MM.1S (cell line): ENCODE measurements at regions not wholly inside any gene's neighbourhood (a gene's known extent, or its start where the extent isn't known, plus 50 kb on each side); places are given as distances from the start of the nearest gene placed in this dataset.

Source experiments
- EZH2 ChIP-seq: fragments of 300-600 bp; sonication (generic); optimal IDR thresholded peaks from 2 replicates; pipeline ENCODE3; 2017; ENCODE audit warnings: low read depth, mild to moderate bottlenecking, antibody characterized with exemption, low read length, mixed read lengths
- EZH2phosphoT487 ChIP-seq: fragments of 300-600 bp; sonication (generic); IDR thresholded peaks from 2 replicates; pipeline ENCODE4 v1.6.1; 2018; ENCODE audit warnings: antibody characterized with exemption, low read length
- TF ChIP-seq, protein P1 (sequence below): fragments of 300-600 bp; sonication (generic); IDR thresholded peaks from 2 replicates; pipeline ENCODE4 v1.5.1; 2016; ENCODE audit warnings: antibody characterized with exemption, low read length, mixed read lengths

DNA sequence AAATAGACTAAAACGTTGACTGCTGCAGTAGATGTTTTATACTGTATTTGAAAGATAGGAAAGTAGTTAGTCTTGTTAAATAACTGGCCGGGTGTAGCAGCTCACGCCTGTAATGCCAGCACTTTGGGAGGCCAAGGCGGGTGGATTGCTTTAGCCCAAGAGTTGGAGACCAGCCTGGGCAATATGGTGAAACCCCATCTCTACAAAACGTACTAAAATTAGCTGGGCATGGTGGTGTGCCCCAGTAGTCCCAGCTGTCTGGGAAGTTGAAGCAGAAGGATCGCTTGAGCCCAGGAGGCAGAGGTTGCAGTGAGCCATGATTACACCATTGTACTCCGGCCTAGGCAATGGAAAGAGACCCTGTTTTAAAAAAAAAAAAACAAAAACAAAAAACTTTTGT, 60.5 kb upstream of the ULK4 start:
- TF ChIP-seq, protein P1, sequence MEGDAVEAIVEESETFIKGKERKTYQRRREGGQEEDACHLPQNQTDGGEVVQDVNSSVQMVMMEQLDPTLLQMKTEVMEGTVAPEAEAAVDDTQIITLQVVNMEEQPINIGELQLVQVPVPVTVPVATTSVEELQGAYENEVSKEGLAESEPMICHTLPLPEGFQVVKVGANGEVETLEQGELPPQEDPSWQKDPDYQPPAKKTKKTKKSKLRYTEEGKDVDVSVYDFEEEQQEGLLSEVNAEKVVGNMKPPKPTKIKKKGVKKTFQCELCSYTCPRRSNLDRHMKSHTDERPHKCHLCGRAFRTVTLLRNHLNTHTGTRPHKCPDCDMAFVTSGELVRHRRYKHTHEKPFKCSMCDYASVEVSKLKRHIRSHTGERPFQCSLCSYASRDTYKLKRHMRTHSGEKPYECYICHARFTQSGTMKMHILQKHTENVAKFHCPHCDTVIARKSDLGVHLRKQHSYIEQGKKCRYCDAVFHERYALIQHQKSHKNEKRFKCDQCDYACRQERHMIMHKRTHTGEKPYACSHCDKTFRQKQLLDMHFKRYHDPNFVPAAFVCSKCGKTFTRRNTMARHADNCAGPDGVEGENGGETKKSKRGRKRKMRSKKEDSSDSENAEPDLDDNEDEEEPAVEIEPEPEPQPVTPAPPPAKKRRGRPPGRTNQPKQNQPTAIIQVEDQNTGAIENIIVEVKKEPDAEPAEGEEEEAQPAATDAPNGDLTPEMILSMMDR = no peak
- TF ChIP-seq EZH2 (no peak), EZH2phosphoT487 (no peak)
